ENCODE measurements at regions not wholly inside any gene's neighbourhood (a gene's known extent, or its start where the extent isn't known, plus 50 kb on each side); places are given as distances from the start of the nearest gene placed in this dataset.

DNA sequence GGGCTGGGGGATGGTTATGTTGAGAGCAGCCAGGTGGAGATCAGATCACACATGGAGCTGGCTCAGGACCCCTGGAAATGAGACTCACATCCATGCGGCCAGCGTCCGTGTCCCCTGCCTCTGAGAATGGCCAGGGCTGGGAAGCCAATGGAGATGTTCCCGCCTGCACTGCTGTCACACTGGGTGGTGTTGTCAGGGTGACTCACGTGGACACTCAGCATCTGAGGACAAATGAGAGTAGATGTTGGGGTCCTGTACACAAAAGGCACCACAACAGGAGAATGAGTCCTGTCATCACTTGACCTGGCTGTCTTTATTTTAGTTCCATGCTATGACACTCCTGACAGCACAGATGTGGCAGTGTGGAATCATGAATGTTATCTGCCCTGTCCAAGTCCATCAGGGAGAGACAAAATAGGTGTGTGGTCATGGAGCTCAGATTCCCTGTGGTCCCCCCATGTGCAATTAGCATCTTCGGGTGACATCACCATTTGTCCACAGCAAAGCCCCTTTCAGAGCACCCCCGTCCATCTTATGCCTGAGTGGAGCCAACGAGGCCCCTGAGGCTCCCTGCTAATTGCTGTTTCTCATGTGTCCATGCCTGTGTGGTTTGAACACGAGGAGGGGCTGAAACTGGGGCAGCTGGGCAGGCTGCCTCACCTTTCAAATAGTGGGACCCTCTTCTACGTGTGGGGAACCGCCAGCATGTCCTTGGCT, 393.5 kb downstream of the AACS start:
- DNase-seq (ENCODE audit: low read depth, low spot score), result no peak
- H3K27ac ChIP-seq, result no peak overlapping the region

DNA sequence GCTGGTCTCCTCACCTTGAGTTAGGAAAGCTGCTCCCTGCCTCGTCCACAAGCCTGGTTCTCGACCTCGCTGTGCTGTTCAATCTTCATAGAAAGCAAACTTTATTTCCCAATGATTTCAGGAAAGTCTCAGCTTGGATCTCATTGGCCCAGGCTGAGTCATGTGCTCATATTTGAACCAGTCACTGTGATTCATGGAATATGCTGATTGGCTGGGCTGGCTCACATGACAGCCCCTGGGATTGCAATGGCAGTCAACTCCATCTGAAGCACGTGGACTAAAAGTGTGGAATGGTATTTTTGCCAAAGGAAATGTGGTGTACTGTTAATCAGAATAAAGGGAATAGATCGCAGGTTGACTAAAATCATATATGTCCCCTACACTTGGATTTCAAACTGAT, 396.6 kb downstream of the AACS start:
- no peak overlapping the region for H3K27ac ChIP-seq
- no peak for DNase-seq (ENCODE audit: low read depth, low spot score)

GRCh38 chr12:125463386-125463785, 398.2 kb downstream of the AACS start:
- DNase-seq (ENCODE audit: low read depth, low spot score), result no peak
- H3K27ac ChIP-seq, result no peak overlapping the region

GRCh38 chr12:125467363-125467762, 402.1 kb downstream of the AACS start:
- no peak overlapping the region for H3K27ac ChIP-seq
- no peak for DNase-seq (ENCODE audit: low read depth, low spot score)

- H3K27ac ChIP-seq, result no peak overlapping the region
- no peak for DNase-seq (ENCODE audit: low read depth, low spot score)
Observed at GRCh38 chr12:125469683-125470082, 404.4 kb downstream of the AACS start.

- no peak for DNase-seq (ENCODE audit: low read depth, low spot score)
- no peak overlapping the region for H3K27ac ChIP-seq
Observed at GRCh38 chr12:125470838-125471783, 405.9 kb downstream of the AACS start.

DNA sequence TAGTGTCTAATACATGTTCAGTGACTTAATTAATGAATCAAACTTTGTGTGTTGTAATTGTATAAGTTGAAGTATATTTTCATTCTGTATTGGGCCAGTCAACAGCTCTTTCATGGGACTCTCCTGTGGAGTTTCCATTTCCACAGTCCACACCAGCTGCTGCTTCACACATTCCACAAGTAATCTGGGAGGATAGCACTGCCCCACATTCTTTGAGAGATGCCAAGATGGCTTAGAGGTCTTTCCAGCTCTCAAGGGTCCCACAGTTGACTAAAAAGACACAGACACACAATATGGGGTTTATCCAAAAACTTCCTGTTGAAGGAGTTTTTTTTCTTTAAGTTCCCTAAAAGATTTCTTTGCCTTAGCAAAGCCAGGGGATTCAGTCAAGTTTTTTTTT, 408.3 kb downstream of the AACS start:
- DNase-seq (ENCODE audit: low read depth, low spot score), result no peak
- H3K27ac ChIP-seq, result no peak overlapping the region

DNA sequence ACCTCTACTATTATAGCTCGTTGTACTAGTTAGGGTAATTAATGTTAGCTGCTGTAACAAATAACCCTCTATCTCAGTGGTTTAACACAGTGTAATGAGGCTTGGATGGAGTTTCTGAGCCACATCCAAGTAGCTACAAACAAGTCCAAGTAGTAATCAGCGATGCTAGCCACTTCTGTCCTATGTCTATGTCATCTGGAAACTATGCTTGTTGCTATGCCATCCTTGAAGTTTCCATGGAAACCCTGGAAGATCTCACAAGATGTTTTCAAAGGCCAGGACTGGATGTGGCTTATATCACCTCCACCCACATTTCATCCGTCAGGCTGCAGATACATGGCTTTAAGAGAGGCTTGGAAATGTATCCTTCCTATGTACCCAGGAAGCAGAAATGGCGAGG, 422.1 kb downstream of the AACS start:
- no peak for DNase-seq (ENCODE audit: low read depth, low spot score)
- H3K27ac ChIP-seq, result no peak overlapping the region

DNA sequence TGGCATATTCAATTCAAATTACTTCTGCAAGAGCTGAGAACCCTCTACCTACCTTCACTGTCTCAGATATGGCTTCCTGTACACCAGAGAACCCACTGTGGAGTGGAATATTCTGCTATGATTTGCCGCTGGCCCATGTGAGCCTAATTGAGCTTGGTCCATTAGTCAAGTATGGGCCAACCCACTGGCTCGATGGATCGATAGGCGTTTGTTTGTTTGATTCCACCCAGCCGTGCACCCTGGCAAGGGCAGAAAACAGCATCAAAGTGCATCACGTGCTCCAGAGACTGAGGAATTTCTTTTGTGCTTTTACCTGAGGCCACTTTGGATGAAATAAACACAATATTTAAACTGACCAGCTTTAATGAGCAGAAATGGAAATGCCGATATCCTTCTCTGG, 426.3 kb downstream of the AACS start:
- no peak for DNase-seq (ENCODE audit: low read depth, low spot score)
- no peak overlapping the region for H3K27ac ChIP-seq

DNA sequence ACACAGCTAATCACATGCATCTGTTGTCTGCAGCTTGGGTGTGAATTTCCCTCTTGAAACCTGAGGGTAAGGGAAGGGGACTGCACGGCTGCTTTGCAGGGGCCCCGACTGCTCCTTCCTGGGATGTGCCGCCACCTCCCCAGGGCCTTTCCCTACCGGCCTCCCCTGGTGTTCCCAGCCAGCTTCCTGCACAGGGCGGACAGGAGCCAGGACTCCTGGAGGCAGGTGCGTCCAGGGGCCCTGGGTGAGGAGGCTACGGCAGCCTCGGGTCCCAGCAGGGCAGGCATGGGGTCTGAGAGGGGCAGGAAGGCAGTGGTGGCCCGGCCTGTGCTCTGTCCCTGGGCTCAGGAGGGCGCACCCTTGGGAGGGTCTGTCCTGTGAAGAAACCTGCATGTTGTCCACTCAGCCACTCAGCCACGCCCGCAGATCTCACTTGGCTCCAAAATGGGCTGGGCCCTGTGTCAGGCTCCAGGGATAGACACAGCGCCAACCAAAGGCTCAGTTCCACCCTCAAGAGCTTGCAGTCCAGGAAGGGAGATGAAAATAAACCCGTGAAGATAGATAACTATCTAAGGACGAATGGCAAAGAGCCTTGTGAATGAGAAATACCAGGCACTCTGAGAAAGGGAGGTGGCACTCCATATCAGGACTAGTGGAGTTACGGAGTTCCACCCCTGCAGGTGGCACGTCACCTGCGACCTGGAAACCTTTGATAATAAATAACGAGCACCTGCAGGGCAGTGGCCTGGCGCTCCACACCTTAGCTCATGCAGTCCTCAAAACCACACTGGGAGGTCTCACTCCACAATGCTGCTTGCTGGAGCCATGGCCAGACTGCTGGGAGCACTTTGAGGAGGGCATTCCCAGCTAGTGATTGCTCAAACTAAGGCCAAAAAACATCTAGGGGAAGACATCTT, 427.4 kb downstream of the AACS start:
- DNase-seq (ENCODE audit: low read depth, low spot score), result no peak
- H3K27ac ChIP-seq, result no peak overlapping the region

DNA sequence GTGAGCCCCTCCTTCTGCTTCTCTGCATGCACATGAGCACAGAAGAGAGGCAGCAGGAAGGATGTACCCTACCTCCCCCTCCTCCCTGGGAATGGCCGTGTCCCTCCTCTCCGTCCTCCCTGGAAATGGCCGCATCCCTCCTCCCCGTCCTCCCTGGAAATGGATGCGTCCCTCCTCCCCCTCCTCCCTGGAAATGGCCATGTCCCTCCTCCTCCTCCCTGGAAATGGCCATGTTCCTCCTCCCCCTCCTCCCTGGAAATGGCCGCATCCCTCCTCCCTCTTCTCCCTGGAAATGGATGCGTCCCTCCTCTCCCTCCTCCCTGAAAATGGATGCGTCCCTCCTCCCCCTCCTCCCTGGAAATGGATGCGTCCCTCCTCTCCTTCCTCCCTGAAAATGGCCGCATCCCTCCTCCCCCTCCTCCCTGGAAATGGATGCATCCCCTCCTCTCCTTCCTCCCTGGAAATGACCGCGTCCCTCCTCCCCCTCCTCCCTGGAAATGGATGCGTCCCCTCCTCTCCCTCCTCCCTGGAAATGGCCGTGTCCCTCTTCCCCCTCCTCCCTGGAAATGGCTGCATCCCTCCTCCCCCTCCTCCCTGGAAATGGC, 428.6 kb downstream of the AACS start:
- DNase-seq (ENCODE audit: low read depth, low spot score), result no peak
- H3K27ac ChIP-seq, result no peak overlapping the region

DNA sequence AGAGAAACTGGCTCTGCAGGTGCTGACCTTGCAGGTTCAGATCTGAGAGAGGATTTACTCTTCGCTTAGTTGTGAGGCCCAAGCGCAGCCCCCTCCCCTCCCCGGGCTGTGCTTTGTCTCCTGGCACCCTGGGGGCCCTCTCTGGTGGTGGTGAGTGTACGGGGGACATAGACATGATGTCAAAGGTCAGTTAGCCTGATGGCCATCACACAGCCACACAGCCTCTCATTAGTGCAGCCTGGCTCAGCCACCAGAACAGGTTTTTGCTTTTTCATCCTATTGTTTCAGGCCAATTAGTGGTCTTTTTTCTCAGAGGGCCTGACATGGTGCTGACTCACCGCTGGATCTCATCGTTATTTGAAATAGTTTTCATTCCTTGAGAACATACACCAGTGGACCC, 437.9 kb downstream of the AACS start:
- DNase-seq (ENCODE audit: low read depth, low spot score), result no peak

DNA sequence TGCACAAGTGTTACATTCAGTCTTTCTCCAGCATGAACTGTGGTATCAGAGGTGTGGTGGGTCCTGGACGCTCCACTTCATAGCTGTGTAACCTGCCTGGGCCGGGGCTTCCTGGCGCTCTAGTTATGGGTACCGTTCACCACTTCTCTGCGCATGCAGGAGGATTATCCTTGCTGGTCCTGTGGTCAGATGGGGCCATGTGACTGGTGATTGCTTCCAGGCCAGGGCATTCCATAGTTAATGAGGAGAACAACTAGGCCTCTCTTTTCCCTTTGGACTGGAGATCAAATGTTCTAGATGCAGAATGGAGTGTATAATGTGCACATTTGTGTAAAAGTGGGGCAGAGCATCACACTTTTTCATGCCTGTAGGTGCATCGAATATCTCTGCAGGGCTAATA, 444.0 kb downstream of the AACS start:
- no peak for DNase-seq (ENCODE audit: low read depth, low spot score)
- no peak overlapping the region for H3K27ac ChIP-seq

More for the DNA sequence above, 437.9 kb downstream of the AACS start:
- no peak overlapping the region for H3K27ac ChIP-seq

GRCh38 chr12:125512541-125513298, 447.5 kb downstream of the AACS start:
- no peak overlapping the region for H3K27ac ChIP-seq
- no peak for DNase-seq (ENCODE audit: low read depth, low spot score)

DNA sequence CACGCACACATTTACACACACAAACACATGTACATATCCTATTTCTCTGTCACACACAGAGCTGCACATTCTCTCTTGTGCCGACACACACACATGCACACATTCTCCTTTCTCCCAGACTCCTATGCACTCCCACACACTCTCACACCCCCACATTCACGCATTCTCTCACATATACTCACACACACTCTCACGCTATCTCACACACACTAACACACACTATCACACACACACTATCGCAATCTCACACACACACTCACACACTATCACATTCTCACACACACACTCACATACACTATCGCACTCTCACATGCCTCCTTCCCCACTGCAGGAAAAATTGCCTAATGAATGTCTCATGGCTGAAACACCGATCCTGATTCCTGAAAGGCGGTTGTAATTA, 450.7 kb downstream of the AACS start:
- H3K27ac ChIP-seq, result no peak overlapping the region
- DNase-seq (ENCODE audit: low read depth, low spot score), result no peak

- no peak overlapping the region for H3K27ac ChIP-seq
- no peak for DNase-seq (ENCODE audit: low read depth, low spot score)
Observed at GRCh38 chr12:125518074-125518473, 452.8 kb downstream of the AACS start.

DNA sequence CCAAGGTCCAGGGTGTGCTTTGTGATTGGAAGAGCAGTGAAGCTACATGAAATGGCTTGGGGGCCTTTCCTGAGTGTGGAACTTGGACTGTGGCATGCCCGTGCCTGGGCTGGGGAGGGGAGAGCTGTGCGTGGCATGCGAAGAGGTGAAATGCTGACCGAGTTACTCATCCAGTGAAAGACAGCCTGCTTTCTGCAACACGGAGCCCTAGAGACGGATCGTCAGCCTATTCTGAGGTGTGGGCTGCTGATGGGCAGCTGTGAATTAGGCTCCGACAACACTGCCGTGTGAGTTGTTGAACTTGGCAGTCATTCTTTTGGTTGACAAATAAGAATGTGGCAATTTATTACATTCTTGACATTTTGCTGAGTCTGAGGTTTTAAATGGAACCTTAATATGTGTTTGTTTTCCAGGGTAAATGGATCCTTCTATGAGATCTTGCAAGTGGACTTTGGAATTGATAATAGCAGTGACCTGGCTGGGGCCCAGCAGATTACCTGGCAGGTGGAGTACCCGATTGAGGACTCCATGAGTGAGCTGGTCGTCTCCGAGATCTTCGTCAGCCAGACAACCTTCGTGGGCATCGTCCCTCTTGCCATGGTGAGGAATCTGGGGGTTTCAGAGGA, 453.9 kb downstream of the AACS start:
- H3K27ac ChIP-seq, result no peak overlapping the region
- DNase-seq (ENCODE audit: low read depth, low spot score), result no peak

DNA sequence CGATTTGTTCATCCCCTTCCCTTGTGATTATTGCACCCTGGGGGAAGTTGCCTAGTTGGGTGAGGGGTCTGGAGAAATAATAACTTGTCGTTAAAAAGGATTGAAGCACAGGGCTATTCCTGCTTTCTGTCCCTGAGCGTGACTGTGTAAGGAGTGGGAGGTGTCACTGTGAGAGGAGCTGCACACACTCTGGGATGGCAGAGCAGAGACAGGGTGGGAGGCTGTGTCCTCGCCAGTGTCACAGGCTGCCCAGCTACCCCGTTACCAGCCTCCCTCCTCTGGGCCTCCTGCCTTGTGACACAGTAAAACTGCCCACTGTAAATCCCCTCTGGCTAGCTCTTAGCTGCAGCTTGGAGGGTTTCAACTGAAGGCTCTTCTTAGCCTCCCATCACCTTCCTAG, 460.6 kb downstream of the AACS start:
- DNase-seq (ENCODE audit: low read depth, low spot score), result no peak
- no peak overlapping the region for H3K27ac ChIP-seq

GRCh38 chr12:125528281-125528680, 463.0 kb downstream of the AACS start:
- no peak for DNase-seq (ENCODE audit: low read depth, low spot score)
- H3K27ac ChIP-seq, result no peak overlapping the region
